Hippocampal formation (tissue), 2 donors: ENCODE measurements at regions not wholly inside any gene's neighbourhood (a gene's known extent, or its start where the extent isn't known, plus 50 kb on each side); places are given as distances from the start of the nearest gene placed in this dataset.
"Not testable (repeated sequence)": the region's sequence is repeated elsewhere in the genome, so short reads cannot be mapped to it uniquely, and the experiment has no call there.

Source experiments
- DNase-seq, 2 donors: peaks; one replicate each; lab custom pipeline; 2025; lab: John Stamatoyannopoulos, UW

DNA sequence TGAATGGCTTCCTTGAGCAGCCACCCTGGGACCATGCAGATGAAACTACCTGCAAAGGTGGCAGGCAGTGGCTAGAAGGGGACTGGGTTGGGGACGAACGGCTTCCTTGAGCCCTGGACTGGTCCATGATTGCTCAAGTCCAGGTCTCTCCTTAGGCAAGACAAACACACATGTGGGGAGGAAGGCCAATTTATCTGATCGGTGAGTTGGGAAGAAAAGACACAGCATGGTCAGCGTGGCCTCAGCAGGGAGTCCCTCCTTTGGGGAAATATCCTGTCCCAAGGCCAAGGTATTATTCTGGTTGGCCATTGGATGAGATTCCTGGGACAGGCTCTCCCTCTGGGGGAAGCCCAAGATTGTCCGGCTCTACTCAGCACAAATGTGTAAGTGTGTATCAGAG lies 116.3 kb upstream of the ERG start:
- no peak for DNase-seq

DNA sequence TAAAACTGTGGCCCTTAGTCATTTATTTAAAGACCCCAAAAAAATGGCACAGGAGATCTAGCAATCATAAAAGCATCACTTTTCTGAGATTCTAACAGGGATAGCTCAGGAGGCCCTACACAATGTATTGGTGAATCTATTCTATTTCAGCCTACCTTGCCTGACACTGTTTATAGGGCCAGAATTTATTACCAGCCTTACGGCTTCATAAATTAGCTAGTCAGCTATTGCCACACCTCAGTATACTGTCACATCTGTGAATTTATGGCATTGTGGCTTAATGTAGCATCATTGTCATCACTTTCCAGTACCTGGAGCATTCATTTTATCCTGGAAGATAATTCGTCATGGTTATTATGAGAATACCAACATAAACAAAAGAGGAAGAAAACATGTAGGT lies 121.2 kb upstream of the ERG start:
- DNase-seq = no peak

DNA sequence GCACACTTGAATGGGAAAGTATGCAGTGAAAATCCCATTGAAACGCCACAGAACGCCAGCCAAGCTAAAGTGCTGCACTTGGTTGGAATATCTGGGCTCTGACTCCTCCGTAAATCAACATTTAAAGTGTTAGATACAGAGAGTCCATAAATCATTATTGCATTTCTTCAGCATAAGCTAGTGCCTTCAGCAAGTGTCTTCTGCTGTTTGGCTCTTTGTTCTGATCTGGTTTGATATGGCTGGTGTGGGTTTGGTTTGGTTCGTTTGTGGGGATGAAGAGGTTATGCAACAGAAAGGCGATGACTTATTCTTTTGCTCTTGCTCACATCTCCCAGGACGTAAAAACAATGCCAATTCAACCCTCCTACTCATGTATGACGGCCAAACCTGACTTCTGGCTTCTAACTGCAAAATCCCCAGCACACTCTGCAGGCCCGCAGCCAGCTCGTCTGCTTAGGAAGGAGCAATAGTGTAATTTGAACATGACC lies 121.8 kb upstream of the ERG start:
- DNase-seq = no peak

DNA sequence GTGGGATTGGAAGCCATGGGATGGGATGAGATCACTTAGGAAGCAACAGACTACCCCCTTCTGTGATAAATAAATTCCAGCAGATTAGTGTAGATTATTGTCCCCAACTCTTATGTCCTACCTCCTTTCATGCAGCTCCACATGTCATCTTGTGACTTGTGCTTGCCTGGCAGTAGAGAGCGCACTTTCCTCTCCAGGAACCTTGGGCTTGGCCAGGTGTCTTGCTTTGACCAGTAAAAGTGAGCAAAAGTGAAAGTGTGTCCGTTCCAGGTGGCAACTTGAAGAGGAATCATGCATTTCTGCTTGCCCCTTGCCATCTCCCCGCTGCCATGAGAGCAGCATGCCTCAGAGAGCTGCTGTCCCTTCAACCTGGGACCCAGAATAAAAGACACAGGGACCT lies 122.9 kb upstream of the ERG start:
- DNase-seq = no peak

DNA sequence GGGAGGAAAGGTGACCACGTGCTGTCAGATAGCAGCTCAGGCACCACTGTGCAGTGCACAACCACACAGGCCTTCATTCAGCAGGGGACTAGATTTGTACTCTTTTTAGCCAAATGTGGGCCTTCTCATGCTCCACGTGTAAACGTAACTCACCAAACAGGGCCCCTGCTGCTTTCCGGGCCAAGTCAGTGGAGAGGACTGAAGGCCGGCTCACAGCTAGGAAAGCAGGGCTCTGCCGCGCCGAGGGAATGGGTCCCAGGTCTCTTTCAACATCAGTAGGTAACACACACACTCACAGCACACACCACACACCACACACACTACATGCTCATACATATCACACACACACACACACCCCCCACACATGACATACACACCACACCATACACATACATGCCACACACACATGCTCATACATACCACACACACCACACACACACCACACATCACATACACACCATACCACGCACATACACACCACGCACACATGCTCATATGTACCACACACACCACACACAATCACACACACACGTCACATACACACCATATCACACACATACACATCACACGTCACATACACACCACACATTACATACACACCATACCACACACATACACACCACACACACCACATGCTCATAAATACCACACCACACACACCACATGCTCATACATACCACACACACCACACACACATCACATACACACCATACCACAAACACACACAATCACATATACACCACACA lies 124.0 kb upstream of the ERG start:
- DNase-seq = no peak

DNA sequence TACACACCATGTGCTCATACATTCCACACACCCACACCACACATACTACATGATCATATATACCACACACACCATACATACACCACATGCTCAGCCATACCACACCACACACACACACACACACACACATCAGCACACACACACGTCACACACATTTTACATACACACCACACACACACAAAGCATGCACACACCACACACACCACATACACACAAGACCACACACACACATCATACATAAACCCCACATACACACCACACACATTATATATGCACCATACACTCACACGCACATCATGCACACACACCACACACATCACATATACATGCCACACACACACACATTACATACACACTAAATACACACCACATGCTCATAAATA lies 124.5 kb upstream of the ERG start:
- no peak for DNase-seq

DNA sequence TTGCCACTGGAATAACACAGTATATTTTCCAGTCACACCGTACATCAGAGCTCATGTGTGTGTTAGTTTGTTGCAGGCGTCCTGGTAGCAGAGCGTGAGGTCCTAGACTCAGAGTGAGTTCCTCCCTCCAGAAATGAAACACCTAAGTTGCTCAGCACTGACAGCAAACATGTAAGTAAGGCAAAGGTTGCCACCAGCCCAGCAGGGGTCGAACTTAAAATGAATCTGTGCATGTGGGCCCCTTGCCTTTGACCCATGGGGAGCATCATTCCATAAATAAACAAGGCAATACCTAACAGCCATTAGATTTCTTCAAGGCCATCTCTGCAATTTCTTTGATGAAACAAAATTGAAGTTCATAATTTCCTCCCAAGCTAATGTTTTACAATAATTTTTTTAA lies 125.3 kb upstream of the ERG start:
- no peak for DNase-seq

DNA sequence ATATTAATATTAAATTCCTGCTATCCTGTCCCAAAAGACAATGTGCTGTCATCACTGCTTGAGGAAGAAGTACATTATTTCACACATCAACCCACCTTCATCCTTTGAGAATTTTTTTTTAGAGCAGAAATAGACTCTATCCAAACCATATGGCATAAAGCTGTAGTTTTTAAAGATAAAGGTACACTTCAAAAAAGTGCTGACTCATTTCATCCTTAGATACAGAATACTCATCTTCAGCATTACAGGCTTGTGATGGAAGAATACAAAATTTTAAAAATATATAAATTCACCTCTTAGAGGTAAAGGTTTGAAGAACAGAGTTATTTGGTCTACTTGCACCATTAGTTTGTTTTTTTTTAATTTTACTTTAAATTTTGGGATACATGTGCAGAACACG lies 126.7 kb upstream of the ERG start:
- DNase-seq = no peak

DNA sequence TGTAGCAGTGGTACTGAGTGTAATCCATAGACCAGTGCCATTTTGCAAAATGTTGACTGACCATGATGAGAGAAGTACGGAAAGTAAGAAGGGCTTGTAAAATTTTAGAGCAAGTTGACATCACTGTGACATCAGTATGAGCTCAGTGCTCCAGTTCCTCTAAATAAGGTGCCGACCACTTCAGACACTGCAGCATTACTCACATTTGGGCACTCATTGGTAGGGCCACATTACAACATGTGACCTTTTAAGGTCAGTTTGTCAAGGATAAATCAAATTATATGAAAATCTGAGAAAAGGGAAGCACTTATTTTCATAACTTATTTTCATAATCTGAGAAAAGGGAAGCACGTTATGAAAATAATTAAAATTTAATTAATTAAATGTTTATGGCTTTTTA lies 128.0 kb upstream of the ERG start:
- no peak for DNase-seq

DNA sequence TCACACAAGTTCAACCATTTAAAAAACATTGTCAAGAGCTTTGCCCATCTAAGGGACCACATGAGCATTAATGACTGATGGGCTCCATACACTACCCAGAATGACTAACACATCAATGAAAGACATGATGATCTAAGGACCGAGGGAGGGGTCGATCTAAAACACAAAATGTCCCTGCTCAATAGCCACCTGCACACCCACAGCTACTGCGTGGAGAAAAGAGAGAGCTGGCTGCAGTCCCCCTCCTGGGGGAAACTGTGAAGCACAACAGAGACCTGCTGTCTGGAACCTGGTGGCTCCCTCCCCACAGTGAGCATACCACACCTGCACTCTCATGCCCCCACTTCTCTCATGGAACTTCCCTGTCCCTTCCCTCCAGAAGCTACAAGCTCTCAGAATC lies 130.1 kb upstream of the ERG start:
- no peak for DNase-seq

DNA sequence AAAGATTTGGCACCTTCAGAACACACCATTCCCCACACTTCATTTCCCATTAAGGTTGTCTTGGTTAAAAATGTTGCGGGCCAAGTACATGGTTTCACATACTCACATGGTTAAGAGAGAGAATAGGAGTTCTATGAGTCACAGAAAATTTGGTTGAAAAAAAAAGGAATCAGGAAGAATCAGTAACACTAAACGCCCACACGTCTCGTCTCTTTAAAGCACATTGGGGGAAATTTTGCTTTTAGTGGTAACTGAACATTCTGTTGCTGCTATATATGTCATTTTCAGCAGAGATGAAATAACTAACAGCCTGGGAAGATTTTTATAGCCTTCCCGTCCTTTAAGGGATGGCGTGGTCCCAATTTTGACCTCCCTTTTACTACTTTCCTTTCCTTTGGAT lies 132.9 kb upstream of the ERG start:
- DNase-seq = peak in 1 of 2 donors; percentile 20

DNA sequence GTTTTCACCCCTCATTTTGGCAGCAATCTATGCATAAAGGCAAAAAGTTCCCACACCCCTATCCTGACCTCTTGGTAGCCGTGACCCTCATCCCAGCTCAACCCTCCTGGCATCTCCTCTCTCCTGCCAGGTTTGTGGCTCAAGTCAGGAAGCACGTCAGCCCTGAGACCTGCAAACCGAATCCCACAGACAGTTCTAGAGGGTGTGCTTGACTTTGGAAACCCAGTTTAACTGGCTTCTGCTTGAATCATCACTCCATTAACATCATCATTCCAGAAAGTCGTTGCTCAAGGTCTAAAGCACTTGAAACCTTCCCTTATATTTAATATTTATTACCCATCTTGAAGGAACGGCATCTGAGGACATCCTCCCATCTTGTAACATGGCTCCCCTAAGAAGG lies 133.4 kb upstream of the ERG start:
- no peak for DNase-seq

DNA sequence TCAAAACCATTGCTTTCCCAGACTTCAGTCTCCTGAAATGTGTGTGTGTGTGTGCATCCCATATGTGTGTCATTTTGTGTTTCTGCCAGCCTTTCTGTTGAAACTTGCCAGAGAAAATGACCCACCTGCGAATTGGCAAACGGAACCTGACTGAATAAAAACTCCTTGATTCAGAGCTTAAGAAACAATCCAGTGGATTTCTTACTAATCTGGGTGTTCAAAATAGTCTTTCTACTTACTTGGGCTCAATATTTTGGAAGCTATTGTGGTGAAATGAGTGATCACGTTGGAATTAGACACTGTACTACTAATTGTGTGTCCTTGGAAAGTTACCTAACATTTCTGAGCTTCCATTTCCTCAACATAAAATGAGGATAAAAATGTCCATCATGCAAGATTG lies 138.9 kb upstream of the ERG start:
- DNase-seq = no peak

DNA sequence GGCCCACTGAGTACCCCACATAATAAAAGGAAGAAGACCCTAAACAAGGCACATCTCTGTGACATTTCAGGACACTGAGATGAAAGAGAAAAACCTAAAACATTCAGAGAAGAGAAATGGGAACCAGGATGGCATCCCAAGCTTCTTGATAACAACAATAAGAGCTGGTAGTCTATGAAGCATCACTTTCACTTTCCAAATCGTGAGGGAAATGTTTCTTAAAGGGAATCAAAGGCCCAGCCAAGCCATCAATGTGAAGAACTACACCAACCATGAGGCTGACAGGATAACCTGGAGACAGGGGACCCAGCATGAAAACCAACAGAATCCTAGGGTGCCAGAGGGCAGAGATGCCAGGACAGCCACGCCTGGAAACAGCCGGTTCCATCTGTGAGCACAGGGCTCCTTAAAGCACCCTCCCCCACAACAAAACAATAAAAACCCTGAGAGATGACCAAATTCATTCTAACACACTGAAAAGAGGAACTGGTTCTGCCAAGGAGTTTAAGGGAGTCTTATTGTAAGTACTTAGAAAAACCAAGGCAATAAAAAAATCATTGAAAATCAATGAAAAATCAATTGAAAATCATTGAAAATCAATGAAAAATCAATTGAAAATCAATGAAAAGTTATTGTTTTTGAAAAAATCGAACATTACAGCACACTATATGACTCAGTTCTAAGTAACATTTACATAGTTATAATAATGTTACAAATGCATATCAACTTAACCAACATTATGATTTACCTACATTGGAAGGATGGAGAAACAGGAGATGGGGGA lies 141.5 kb upstream of the ERG start:
- DNase-seq = no peak

DNA sequence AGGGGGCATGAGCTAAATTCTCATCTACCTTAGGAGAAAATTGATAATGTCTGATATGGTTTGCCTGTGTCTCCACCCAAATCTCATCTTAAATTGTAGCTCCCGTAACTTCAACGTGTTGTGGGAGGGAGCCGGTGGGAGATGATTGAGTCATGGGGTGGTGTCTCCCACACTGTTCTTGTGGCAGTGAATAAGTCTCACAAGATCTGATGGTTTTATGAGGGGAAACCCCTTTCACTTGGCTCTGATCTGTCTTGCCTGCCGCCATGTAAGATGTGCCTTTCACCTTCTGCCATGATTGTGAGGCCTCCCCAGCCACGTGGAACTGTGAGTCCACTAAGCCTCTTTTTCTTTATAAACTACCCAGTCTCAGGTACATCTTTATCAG lies 142.1 kb upstream of the ERG start:
- DNase-seq = not testable (repeated sequence)

DNA sequence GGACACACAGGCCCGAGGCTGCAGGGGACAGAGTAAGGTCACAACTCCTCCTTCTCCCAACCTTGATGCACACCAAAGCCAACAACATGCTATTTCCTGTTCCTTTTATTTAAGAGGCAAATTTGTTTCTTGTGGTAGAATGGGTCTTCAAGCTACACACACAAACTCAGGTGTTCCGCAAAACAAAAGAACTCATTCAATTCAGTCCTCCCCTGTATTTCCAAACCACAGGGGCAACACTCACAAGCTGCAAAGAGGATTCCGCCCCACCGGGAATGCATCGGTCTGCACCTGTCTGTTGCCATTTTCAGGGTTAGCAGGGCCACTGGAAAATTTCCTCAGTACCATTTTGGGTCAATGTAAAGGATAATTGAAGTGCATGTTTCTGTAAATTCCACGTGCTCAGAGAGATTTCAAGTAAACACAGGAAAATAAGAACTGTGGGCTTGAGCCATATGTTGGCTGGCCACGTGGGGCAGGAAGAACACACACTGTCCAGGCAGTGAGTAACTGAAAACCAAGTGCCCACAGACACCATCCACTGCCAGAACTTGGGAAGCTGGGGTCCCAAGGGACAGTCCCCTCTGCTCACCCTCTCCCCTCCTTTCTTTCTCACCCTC lies 145.2 kb upstream of the ERG start:
- no peak for DNase-seq

DNA sequence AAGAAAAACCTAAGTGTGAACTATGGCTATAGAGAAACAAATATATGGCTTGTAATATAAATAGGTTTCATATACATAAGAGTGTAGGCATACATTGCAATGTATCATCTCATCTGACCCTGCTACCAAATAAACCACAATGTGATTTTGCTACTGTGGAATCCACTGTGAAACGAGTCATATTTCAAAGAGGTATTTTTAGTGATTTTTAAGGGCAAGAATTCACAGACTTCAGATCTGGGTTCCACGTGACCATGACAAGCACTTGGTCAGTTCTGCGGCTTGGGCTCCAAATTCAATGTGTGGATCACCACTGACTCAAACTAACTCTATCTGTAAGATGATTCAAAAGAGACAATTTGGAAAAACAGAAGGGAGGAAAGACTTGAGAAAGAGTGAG lies 147.0 kb upstream of the ERG start:
- DNase-seq = no peak

DNA sequence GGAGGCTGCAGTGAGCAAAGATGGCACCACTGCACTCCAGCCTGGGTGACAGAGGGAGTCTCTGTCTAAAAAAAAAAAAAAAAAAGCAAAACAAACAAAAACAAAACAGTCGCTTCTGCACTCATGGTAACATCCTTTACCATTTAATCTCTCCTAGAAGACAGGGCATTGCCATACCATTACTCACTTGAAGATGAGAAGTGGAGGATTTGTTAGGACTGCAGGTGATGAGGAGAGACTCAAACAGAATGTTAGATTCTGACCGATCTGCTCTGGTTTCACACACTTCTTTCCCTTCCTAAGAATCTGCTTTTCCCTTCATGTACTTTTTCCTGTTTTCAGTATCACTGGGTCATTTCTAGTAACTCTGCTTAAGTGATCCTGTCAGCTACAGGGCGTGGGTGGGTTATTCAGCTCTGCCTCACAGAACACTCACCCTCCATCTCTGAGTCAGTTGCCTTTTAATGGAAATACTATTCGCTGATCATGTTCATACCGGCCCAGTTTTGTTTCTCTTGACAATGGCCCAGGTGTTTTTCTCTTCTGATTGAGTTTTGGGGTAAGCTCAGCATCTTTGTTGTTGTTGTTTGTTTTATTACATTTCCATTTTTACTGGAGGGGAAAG lies 148.0 kb upstream of the ERG start:
- no peak for DNase-seq

DNA sequence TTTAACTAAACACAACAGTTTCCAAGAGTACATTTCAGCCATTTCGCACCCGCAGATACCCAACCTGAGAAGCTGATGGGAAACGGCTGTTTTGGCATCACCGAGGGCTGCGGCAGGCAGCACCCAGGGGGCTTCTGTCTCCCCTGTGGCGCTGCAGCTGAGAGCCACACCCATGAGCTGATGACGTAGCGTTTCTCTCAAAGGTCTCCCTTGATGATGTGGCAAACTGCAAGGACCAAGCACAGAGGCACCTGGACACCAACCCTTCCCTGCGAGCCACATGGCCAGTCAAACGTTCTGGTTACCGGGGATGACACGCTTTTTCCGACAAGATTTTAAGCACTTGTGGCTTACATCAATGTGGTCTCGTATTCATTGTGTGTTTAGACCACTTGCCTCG lies 150.8 kb upstream of the ERG start:
- DNase-seq = no peak

DNA sequence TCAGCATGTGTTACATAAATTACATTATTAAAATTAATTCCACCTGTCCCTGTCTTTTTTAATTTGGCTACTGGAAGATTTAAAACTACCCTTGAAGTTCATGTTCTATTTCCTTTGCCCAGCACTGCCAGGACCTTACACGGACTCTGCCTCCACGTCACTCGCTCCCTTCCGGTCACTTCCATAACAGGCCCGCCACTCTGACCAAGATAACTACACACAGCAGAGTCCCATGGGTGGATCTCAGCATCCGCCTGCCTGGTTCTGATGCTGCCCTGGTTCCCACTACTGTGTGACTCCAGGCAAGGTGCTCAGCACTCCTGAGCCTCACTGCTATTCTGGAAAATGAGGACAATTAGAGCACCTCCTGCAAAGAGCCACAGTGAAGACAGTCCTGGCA lies 153.3 kb upstream of the ERG start:
- no peak for DNase-seq

DNA sequence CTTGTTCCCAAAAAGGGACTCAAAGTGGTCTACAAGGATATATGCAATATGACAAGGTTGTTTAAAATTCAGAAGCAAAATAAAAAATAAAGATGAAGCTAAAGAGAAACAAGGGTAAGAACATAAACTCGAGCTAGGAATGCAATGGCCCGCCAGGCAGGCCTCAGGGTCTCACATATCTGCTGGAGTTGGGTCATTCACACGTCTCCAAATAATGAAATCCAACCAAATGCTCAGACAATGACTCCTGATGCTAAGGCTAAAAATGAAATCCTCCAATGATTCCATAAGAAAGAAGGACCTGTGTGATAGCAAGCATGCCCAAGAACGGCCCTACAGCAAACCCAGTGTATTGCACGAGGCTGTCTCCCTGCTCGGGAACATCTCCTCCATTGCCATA lies 153.3 kb upstream of the ETS2 start:
- no peak for DNase-seq

DNA sequence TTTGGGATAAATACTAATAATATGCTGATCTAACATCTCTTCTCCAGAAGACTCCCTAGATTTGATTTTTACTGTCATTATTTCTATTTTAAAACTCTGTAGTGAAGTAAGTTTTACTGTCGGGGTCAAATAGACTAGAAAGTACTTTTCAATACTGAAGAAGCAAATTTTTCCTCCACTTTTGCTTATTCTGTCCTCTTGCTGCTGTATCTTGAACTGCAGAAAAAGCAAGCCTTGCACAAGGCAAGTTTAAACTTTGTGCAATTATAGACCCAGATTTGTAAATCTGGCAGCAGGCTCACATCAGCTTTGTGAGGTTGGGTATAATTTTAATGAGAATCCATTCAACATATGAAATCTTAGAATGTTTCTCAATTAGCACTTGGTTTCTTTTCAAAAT lies 151.1 kb upstream of the ETS2 start:
- no peak for DNase-seq

DNA sequence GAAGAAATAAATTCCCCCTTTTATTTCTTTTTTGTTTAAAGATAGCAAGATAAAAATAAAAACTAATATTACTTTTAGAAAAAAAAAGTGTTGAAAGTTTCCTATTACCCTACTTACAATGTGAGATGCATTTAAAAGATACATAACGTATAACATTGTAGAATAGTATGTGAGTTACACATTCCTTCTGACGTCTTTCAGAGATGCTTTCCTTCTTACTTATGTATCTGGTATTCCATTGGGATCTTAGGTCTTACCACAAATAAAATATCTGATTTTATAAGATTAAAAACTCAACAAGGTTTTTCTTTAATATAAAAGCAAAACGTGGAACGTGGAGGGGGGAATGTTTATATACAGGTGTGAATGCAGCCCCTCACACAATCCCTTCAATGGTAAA lies 147.2 kb upstream of the ETS2 start:
- no peak for DNase-seq
